CD4-positive, alpha-beta T cell treated with Interferon alpha-2 for 1 hour (primary cell): ENCODE measurements at regions not wholly inside any gene's neighbourhood (a gene's known extent, or its start where the extent isn't known, plus 50 kb on each side); places are given as distances from the start of the nearest gene placed in this dataset.
"Not testable (repeated sequence)": the region's sequence is repeated elsewhere in the genome, so short reads cannot be mapped to it uniquely, and the experiment has no call there.

Source experiments
- DNase-seq, 2 donors: peaks; one replicate each; pipeline ENCODE4 v3.0.0-alpha.2; 2020 to 2022

- no peak for DNase-seq
Measured at GRCh38 chr13:42485272-42485671, 88.7 kb upstream of the TNFSF11 start.

GRCh38 chr13:42486711-42487198, 87.2 kb upstream of the TNFSF11 start:
- no peak for DNase-seq

GRCh38 chr13:42487221-42487620, 86.7 kb upstream of the TNFSF11 start:
- DNase-seq, result no peak

GRCh38 chr13:42490676-42491075, 83.3 kb upstream of the TNFSF11 start:
- no peak for DNase-seq

DNA sequence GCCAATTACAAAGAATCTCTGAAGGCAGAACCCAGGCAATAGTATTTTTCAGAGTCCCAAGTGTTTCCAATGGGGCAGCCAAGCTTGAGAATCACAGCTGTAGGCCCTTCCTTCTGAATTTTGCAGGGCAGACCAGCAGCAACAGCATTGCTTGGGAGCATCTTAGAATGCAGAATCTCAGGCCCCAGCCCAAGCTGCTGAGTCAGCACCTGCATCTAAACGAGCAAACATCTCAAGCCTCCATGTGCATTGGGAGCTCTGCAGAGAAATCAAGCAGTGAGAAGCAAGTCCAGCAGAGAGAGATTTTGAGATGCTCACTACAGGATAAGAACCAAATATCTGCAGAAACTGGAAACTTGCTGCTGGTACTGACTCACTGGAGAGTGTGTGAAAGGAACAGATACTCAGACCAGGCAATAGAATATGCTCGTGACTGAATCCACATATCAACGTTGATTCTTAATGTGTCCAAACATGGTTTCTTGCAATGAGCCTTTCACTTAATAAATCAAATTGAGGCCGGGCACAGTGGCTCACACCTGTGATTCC, 81.5 kb upstream of the TNFSF11 start:
- no peak for DNase-seq

DNA sequence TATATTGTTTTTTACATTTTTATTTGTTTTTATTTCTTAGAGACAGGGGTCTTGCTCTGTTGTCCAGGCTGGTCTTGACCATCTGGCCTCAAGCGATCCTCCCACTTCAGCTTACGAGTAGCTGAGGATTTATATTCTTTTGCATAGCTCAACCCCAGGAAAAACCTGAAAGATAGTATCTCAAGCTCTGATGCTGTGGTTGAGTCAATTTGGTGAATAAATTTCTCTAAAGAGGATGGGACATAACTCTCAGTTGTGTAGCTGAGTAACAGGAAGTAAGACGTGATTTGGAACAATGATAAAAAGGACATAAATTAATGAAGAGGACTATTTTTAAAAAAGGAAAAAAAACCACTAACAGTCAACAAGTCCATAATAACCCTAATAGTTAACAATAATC, 79.8 kb upstream of the TNFSF11 start:
- no peak for DNase-seq

- DNase-seq, result no peak
Measured at GRCh38 chr13:42495255-42495654, 78.7 kb upstream of the TNFSF11 start.

- no peak for DNase-seq
Measured at GRCh38 chr13:42495751-42496150, 78.2 kb upstream of the TNFSF11 start.

DNA sequence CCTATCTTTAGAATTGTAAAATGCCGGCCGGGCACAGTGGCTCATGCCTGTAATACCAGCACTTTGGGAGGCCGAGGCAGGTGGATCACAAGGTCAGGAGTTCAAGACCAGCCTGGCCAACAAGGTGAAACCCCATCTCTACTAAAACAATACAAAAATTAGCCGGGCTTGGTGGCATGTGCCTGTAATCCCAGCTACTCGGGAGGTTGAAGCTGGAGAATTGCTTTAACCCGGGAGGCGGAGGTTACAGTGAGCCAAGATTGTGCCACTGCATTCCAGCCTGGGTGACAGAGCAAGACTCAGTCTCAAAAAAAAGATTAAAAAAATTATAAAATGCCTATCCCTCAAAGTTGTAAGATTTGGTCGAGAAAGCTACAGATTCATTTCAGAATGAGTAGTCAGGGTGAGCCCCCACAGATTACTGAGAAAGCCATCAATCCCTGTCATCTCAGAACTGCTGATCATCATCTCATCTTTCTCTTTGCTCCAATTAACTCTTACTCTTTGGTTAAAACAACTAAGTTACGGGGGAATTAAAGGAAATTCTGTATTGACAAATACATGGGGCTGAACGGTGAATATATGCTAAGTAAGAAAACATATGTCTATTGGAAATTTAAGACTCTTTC, 76.9 kb upstream of the TNFSF11 start:
- not testable (repeated sequence) for DNase-seq

DNA sequence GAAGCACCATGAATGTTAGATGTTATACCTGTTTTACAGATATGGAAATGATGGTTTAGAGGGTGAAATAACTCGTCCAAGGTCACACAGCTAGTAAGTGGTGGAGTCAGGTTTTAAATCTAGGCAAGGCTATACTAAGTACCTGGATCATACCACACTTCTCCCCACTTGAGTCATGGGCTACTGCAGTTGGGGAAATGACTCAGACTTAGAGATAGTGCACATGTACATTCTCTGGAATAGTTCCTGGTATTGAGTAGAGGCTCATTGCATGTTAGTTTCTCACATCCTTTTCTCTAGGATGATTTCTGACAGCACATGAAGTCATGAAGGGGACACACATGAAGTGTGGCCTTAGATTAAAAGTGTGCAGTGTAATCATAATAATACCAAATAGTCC, 76.2 kb upstream of the TNFSF11 start:
- no peak for DNase-seq

- no peak for DNase-seq
Measured at GRCh38 chr13:42498521-42498920, 75.4 kb upstream of the TNFSF11 start.
